ENCODE measurements at regions not wholly inside any gene's neighbourhood (a gene's known extent, or its start where the extent isn't known, plus 50 kb on each side); places are given as distances from the start of the nearest gene placed in this dataset.

DNA sequence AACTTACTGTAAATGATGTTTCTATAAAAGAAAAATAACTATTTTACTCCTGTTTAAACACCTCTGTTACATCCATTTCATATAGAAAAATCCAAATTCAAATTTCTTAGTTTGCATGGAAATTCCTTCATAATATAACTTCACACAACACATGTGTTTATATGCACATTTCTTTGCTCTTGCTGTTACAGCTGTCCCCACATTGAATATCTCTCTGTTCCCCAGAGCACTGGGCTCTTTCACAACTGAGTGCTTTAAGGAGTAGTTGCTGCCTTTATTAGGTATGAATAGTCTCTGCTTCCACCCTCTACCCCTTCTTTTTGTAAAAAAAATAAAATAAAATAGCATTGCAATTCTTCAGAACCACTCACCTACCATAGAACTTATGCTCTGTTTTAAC lies 287.0 kb downstream of the OLFM3 start:
- no peaks in the 10 kb centered on the region for H3K36me3 ChIP-seq (ENCODE audit: control insufficient read depth in 2 of 4, insufficient read depth in 4 of 4, low read length in 3 of 4)
- no peak overlapping the region for H4K91ac ChIP-seq (replicated peaks; ENCODE audit: insufficient read length, low read length)
- no peak overlapping the region for H2AFZ ChIP-seq (ENCODE audit: low read length)
- H3K18ac ChIP-seq (ENCODE audit: extremely low read depth, low read length) = no peak overlapping the region
- H3K4ac ChIP-seq (replicated peaks; ENCODE audit: insufficient read length, low read depth, low read length) = no peak overlapping the region
- H3K23me2 ChIP-seq (ENCODE audit: low read depth, low read length) = no peaks in the 10 kb centered on the region; the same call in 1 of the 2 replicates
- H3K9me3 ChIP-seq (ENCODE audit: insufficient read depth in 2 of 2, low read depth in 1 of 2, low read length in 1 of 2) = no peaks in the 10 kb centered on the region
- H2BK15ac ChIP-seq (ENCODE audit: low read length) = no peak overlapping the region
- no peak overlapping the region for H3K4me3 ChIP-seq (ENCODE audit: extremely low read depth in 1 of 4, insufficient read depth in 2 of 4, low read depth in 3 of 4, low read length in 4 of 4)
- H3K4me1 ChIP-seq (replicated peaks in 1 of 4; ENCODE audit: control insufficient read depth in 3 of 4, insufficient read depth in 4 of 4, low read length in 3 of 4) = peaks cover 0 to 10% (median 2%) of the 10 kb centered on the region in 4 experiments; a peak in 3 of 7 replicates
- H2AK5ac ChIP-seq (ENCODE audit: low read depth, low read length) = no peak overlapping the region
- H3K27me3 ChIP-seq (replicated peaks in 1 of 4; ENCODE audit: control insufficient read depth in 3 of 4, extremely low read depth in 1 of 4, insufficient read depth in 3 of 4, low read length in 3 of 4) = peaks cover 0 to 2% (median 0%) of the 10 kb centered on the region in 4 experiments; a peak in 1 of 7 replicates
- H3K56ac ChIP-seq (replicated peaks; ENCODE audit: insufficient read length, low read depth, low read length) = no peak overlapping the region
- no peak overlapping the region for H3K27ac ChIP-seq (ENCODE audit: low read depth, low read length)
- H3K23ac ChIP-seq (ENCODE audit: insufficient read length) = no peak overlapping the region
- TF ChIP-seq ATF3 (IDR thresholded peaks at IDR 0.05; ENCODE audit: insufficient read depth, low read depth, low read length) (no peak), EP300 (IDR thresholded peaks at IDR 0.05; ENCODE audit: borderline replicate concordance in 1 of 2, low read depth in 2 of 2, low read length in 2 of 2) (no peak), CBX5 (IDR thresholded peaks at IDR 0.05; ENCODE audit: low read depth, low read length) (no peak)
- H3K79me2 ChIP-seq (ENCODE audit: control insufficient read depth in 1 of 2, insufficient read depth in 2 of 2, low read length in 2 of 2) = no peaks in the 10 kb centered on the region
- no peaks in the 10 kb centered on the region for H4K20me1 ChIP-seq (replicated peaks in 1 of 2; ENCODE audit: control insufficient read depth in 1 of 2, insufficient read depth in 2 of 2, low read length in 2 of 2)
- DNase-seq (ENCODE audit: low read depth in 1 of 2, low spot score in 2 of 2) (no peak), FAIRE-seq (no peak)
- no peak overlapping the region for H4K5ac ChIP-seq (ENCODE audit: insufficient read length, low read depth, low read length)
- no peak overlapping the region for H3K4me2 ChIP-seq (ENCODE audit: insufficient read depth in 1 of 2, low read depth in 2 of 2, low read length in 2 of 2)
- no peaks in the 10 kb centered on the region for H3K79me1 ChIP-seq (ENCODE audit: low read depth, low read length)
- ChIA-PET CTCF (ENCODE audit: partially characterized antibody) (no interaction called here), POLR2A (ENCODE audit: partially characterized antibody) (no interaction called here)
- H2BK12ac ChIP-seq (ENCODE audit: low read depth, low read length) = no peak overlapping the region
- H2BK20ac ChIP-seq (ENCODE audit: low read length) = no peak overlapping the region
- H3K9ac ChIP-seq (replicated peaks in 1 of 4; ENCODE audit: extremely low read depth in 1 of 4, low read depth in 3 of 4, low read length in 3 of 4) = no peak overlapping the region
- no peak overlapping the region for H3K14ac ChIP-seq (ENCODE audit: insufficient read length)
- no peak overlapping the region for H2BK5ac ChIP-seq (ENCODE audit: low read depth, low read length)
- no peak overlapping the region for H2BK120ac ChIP-seq (replicated peaks; ENCODE audit: low read depth, low read length)
- no peak overlapping the region for H4K8ac ChIP-seq (ENCODE audit: extremely low read depth, insufficient read depth, low read length)
